IMR-90 (cell line): ENCODE measurements at regions not wholly inside any gene's neighbourhood (a gene's known extent, or its start where the extent isn't known, plus 50 kb on each side); places are given as distances from the start of the nearest gene placed in this dataset.
A peak's percentile ranks its signal among the peaks of the same experiment; 100 is the strongest.

Experiments
- ATAC-seq: fragments of 200-7000 bp; cut with Tn5 transposase; 2 replicates; pipeline ENCODE4 v1.9.1; 2020; ENCODE audit warnings: low read depth, mild to moderate bottlenecking, moderate library complexity
- BruUV-seq: library from RNA; stranded (reverse); fragments of 400-500 nt; replicated peaks from 2 replicates; lab custom pipeline; 2021; lab: Mats Ljungman, UMichigan
- CTCF ChIA-PET: fragments of 300-600 bp; formaldehyde crosslinking; extraction: SDS; loops from one replicate; lab custom pipeline; 2021; ENCODE audit warnings: antibody characterized with exemption; lab: Yijun Ruan, JAX
- POLR2A ChIA-PET: fragments of 300-600 bp; sonication (Branson Sonifier 250); formaldehyde crosslinking; loops from one replicate; lab custom pipeline; 2022; ENCODE audit warnings: antibody characterized with exemption; ENCODE audit not compliant: unreplicated experiment; lab: Charles Lee
- DNase-seq: peaks from one replicate; pipeline ENCODE4 v3.0.0; 2013
- H2AFZ ChIP-seq: replicated peaks from 2 replicates; pipeline ENCODE3; 2013; ENCODE audit warnings: low read length, mild to moderate bottlenecking; ENCODE audit not compliant: poor library complexity
- H2AK5ac ChIP-seq: 2 replicates; pipeline ENCODE4 v1.6.1; 2013; ENCODE audit warnings: low read depth, low read length, inconsistent platforms
- H2AK9ac ChIP-seq: replicated peaks from 2 replicates; pipeline ENCODE3; 2013; ENCODE audit warnings: mild to moderate bottlenecking, low read depth, low read length, moderate library complexity; ENCODE audit not compliant: poor library complexity
- H2BK120ac ChIP-seq: 2 replicates; pipeline ENCODE4 v1.6.1; 2013; ENCODE audit warnings: low read depth, low read length, inconsistent platforms
- H2BK15ac ChIP-seq: 3 replicates; pipeline ENCODE4 v1.6.1; 2013; ENCODE audit warnings: low read depth, low read length, inconsistent platforms
- H2BK20ac ChIP-seq: 2 replicates; pipeline ENCODE4 v1.6.1; 2013; ENCODE audit warnings: low read depth, mild to moderate bottlenecking, inconsistent platforms, low read length, moderate library complexity
- H2BK5ac ChIP-seq: 2 replicates; pipeline ENCODE4 v1.6.1; 2013; ENCODE audit warnings: mild to moderate bottlenecking, low read depth, low read length, inconsistent platforms; ENCODE audit not compliant: poor library complexity, severe bottlenecking
- H3K14ac ChIP-seq: replicated peaks from 2 replicates; pipeline ENCODE4 v1.6.1; 2013; ENCODE audit warnings: low read depth, low read length, inconsistent platforms
- H3K18ac ChIP-seq: 2 replicates; pipeline ENCODE4 v1.6.1; 2013; ENCODE audit warnings: low read depth, low read length, control low read depth
- H3K23ac ChIP-seq: 2 replicates; pipeline ENCODE4 v1.6.1; 2013; ENCODE audit warnings: low read depth, low read length, inconsistent platforms
- H3K27ac ChIP-seq: 2 replicates; pipeline ENCODE4 v1.5.1; 2013; ENCODE audit warnings: mild to moderate bottlenecking, control low read depth, low read length; ENCODE audit not compliant: insufficient read depth
- H3K27me3 ChIP-seq: 2 replicates; pipeline ENCODE4 v1.6.1; 2013; ENCODE audit warnings: low read length; ENCODE audit not compliant: control insufficient read depth, insufficient read depth
- H3K36me3 ChIP-seq: 2 replicates; pipeline ENCODE4 v1.6.1; 2013; ENCODE audit warnings: low read length, mixed read lengths; ENCODE audit not compliant: control insufficient read depth, insufficient read depth
- H3K4ac ChIP-seq: 2 replicates; pipeline ENCODE4 v1.6.1; 2013; ENCODE audit warnings: low read depth, low read length, inconsistent platforms
- H3K4me1 ChIP-seq: 2 replicates; pipeline ENCODE4 v1.6.1; 2013; ENCODE audit warnings: low read length, mixed read lengths; ENCODE audit not compliant: control insufficient read depth, insufficient read depth
- H3K4me2 ChIP-seq: 2 replicates; pipeline ENCODE4 v1.6.1; 2013; ENCODE audit warnings: low read depth, mild to moderate bottlenecking, control low read depth, low read length, moderate library complexity
- H3K4me3 ChIP-seq: 2 replicates; pipeline ENCODE4 v1.5.1; 2013; ENCODE audit warnings: low read depth, mild to moderate bottlenecking, control low read depth, low read length, moderate library complexity; ENCODE audit not compliant: insufficient read depth
- H3K56ac ChIP-seq: 2 replicates; pipeline ENCODE4 v1.6.1; 2013; ENCODE audit warnings: low read length, inconsistent platforms; ENCODE audit not compliant: insufficient read depth; ENCODE audit errors: extremely low read depth
- H3K79me1 ChIP-seq, 2 experiments: 2 replicates each; pipeline ENCODE4 v1.6.1; 2013; ENCODE audit warnings: low read length in 2 of 2, inconsistent platforms in 1 of 2, low read depth in 1 of 2
- H3K9ac ChIP-seq: 2 replicates; pipeline ENCODE4 v1.6.1; 2013; ENCODE audit warnings: low read depth, low read length, control low read depth
- H3K9me1 ChIP-seq: 2 replicates; pipeline ENCODE4 v1.6.1; 2013; ENCODE audit warnings: low read length, inconsistent platforms; ENCODE audit not compliant: insufficient read depth
- H3K9me3 ChIP-seq: 2 replicates; pipeline ENCODE4 v1.6.1; 2013; ENCODE audit warnings: low read length; ENCODE audit not compliant: control insufficient read depth, insufficient read depth
- H4K20me1 ChIP-seq: 2 replicates; pipeline ENCODE4 v1.6.1; 2013; ENCODE audit warnings: low read length, inconsistent platforms; ENCODE audit not compliant: insufficient read depth
- H4K5ac ChIP-seq: 2 replicates; pipeline ENCODE4 v1.6.1; 2013; ENCODE audit warnings: mild to moderate bottlenecking, low read depth, low read length, control low read depth
- H4K8ac ChIP-seq, 2 experiments: 2 replicates each; pipeline ENCODE4 v1.6.1; 2013; ENCODE audit warnings: low read depth in 2 of 2, low read length in 2 of 2, control low read depth in 1 of 2, inconsistent platforms in 1 of 2
- H4K91ac ChIP-seq: 2 replicates; pipeline ENCODE4 v1.6.1; 2013; ENCODE audit warnings: low read depth, low read length, inconsistent platforms; ENCODE audit not compliant: insufficient read depth
- CEBPB ChIP-seq: IDR thresholded peaks from 2 replicates; pipeline ENCODE4 v1.6.1; 2012; ENCODE audit warnings: low read depth, low read length, improper control_type of control experiment
- POLR2A ChIP-seq: IDR thresholded peaks from 2 replicates; pipeline ENCODE4 v1.6.1; 2012; ENCODE audit warnings: mild to moderate bottlenecking, low read depth, low read length
- WGBS, 2 experiments: methylation state at CpG; one replicate each; pipeline versions ENCODE4 v1.1.5 to v1.1.7; 2013; ENCODE audit warnings: missing lambda C conversion rate in 2 of 2; ENCODE audit not compliant: insufficient read length in 1 of 2; ENCODE audit errors: extremely low coverage in 2 of 2; 5-methylcytosine and 5-hydroxymethylcytosine counted together
- dilution Hi-C: fragments of 300-500 bp; cut with HindIII; formaldehyde crosslinking; loops from one replicate; pipeline ENCODE4 v1.14.3; 2018; ENCODE audit warnings: low sequenced_read_pairs; ENCODE audit not compliant: unreplicated experiment
- in situ Hi-C: fragments of 300-500 bp; cut with MboI; formaldehyde crosslinking; loops from 3 replicates; pipeline ENCODE4 v1.14.3; 2019; ENCODE audit warnings: low sequenced_read_pairs, inconsistent platforms, mixed read lengths
- intact Hi-C: fragments of 100-400 bp; cut with micrococcal nuclease; formaldehyde crosslinking; loops from 2 replicates; pipeline ENCODE4 v1.10.0; 2022

DNA sequence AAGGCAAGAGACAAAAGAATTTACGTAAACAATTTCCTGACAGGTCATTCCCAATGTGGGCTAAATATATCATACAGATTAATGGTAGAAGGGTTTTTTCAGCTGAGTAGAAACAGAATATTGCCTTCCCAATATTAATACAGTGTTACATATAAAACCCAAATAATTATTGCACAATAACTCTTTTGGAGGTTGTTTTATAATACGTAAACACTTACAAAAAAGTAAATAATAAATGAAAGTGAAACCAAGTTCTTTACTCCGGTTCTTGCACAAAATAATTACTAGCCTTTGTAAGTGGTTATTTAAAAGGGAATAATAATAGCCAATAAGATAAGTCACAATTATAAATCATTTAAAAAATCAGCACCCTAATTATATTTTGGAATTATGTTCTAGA, 118.6 kb upstream of the SSTR1 start:
- Histone ChIP-seq H3K27me3 (no peaks in the 10 kb centered on the region), H4K5ac (no peak overlapping the region), H3K9me1 (no peaks in the 10 kb centered on the region), H3K14ac (no peak overlapping the region), H3K23ac (no peak overlapping the region), H4K8ac (no peak overlapping the region), H4K91ac (no peak overlapping the region), H3K9ac (no peak overlapping the region), H2BK120ac (no peak overlapping the region), H3K4me2 (no peak overlapping the region), H3K27ac (no peak overlapping the region), H3K56ac (no peak overlapping the region), H2BK5ac (no peak overlapping the region), H3K4ac (no peak overlapping the region), H2BK15ac (no peak overlapping the region), H2BK20ac (no peak overlapping the region), H2AFZ (no peak overlapping the region), H3K18ac (no peak overlapping the region), H3K4me3 (no peak overlapping the region), H3K9me3 (peaks cover 10% of the 10 kb centered on the region), H3K4me1 (no peaks in the 10 kb centered on the region), H4K20me1 (no peaks in the 10 kb centered on the region), H3K79me1 (no peaks in the 10 kb centered on the region), H3K36me3 (no peaks in the 10 kb centered on the region), H2AK9ac (no peak overlapping the region), H2AK5ac (no peak overlapping the region)
- DNase-seq: no peak
- no CpG with 5 or more reads among the region's 3 CpGs for WGBS, 2 experiments
- ChIA-PET CTCF (interaction anchor here (1.2 kb wide), 1 partner anchor 10 kb away, joined by 3 read pairs; no protein-coding TSS in a partner anchor), POLR2A (no interaction called here)
- intact Hi-C loops (loop anchor here (5.0 kb wide), 1 partner anchor 318 kb away; no protein-coding TSS in a partner anchor), in situ Hi-C loops (no loop called here), dilution Hi-C loops (no loop called here)
- TF ChIP-seq POLR2A (no peak), CEBPB (peak; percentile 76)
- ATAC-seq: no peak
- BruUV-seq: no TSS peak
